Adrenal gland (tissue), 9 donors: ENCODE measurements at regions not wholly inside any gene's neighbourhood (a gene's known extent, or its start where the extent isn't known, plus 50 kb on each side); places are given as distances from the start of the nearest gene placed in this dataset.

Experiments used
- DNase-seq, 7 donors: peaks; one replicate each; pipeline ENCODE4 v3.0.0-alpha.2; 2019 to 2020
- H3K27ac ChIP-seq, 5 donors: fragments of 200-600 bp; sonication (generic) in 4 of 5; 1 replicate in 3 of 5; 2 replicates in 2 of 5; pipeline versions ENCODE4 v1.5.1 to v1.8.0; 2016 to 2020; ENCODE audit warnings: mild to moderate bottlenecking in 1 of 5
- H3K27me3 ChIP-seq: fragments of 200-600 bp; 2 replicates; pipeline ENCODE4 v1.8.0; 2021
- H3K36me3 ChIP-seq, 2 donors: fragments of 200-600 bp; replicated peaks in 1 of 2; 1 replicate in 1 of 2; 2 replicates in 1 of 2; pipeline versions ENCODE4 v1.5.1 to v1.8.0; 2018 to 2022
- H3K4me1 ChIP-seq, 2 donors: fragments of 200-600 bp; replicated peaks in 1 of 2; 1 replicate in 1 of 2; 2 replicates in 1 of 2; pipeline versions ENCODE4 v1.5.1 to v1.8.0; 2018 to 2021
- H3K4me3 ChIP-seq, 4 donors: fragments of 200-600 bp; sonication (generic) in 3 of 4; one replicate each; pipeline ENCODE4 v1.5.1; 2016 to 2018
- H3K9me3 ChIP-seq, 3 donors: fragments of 200-600 bp; sonication (generic) in 1 of 3; replicated peaks in 1 of 3; 1 replicate in 2 of 3; 2 replicates in 1 of 3; pipeline versions ENCODE4 v1.5.1 to v1.8.0; 2016 to 2021
- CTCF ChIP-seq, 6 experiments: fragments of 450-650 bp in 4 of 6; fragments of 200-600 bp in 2 of 6; sonication (generic) in 1 of 6; IDR thresholded peaks; 1 replicate in 5 of 6; 2 replicates in 1 of 6; pipeline versions ENCODE4 v1.5.1 to v1.8.0; 2016 to 2021; ENCODE audit warnings: antibody characterized with exemption in 6 of 6, mild to moderate bottlenecking in 2 of 6, moderate library complexity in 1 of 6
- POLR2A ChIP-seq, 2 donors: fragments of 450-650 bp; IDR thresholded peaks; one replicate each; pipeline ENCODE4 v1.6.1; 2017; ENCODE audit warnings: antibody characterized with exemption in 2 of 2, mild to moderate bottlenecking in 2 of 2, moderate library complexity in 1 of 2
- WGBS, 4 donors: extraction: QIAGEN DNeasy Blood & Tissue Kit in 2 of 4; methylation state at CpG; one replicate each; pipeline versions ENCODE4 v1.1.5 to v1.1.7; 2013 to 2017; 5-methylcytosine and 5-hydroxymethylcytosine counted together
- intact Hi-C, 2 donors: fragments of 100-400 bp; cut with DNase I; formaldehyde crosslinking; loops; one replicate each; pipeline versions ENCODE4 v1.14.1 to v1.15.0; 2022 to 2023
- donor health status: healthy with polysubstance abuse.
- donor health status: Bipolar disorder and iron deficiency.
- donor health status: DM: yes; HTN: yes; CAD: no.
- donor health status: DM: no; HTN: no; CAD: no.
- donor health status: DM: no; HTN: no; CAD: no.

GRCh38 chr6:81071121-81071520 is 681.4 kb downstream of the TENT5A start:
- Histone ChIP-seq H3K36me3 (no peaks in the 10 kb centered on the region), H3K9me3 (no peaks in the 10 kb centered on the region), H3K27me3 (no peaks in the 10 kb centered on the region), H3K27ac (no peak overlapping the region), H3K4me3 (no peak overlapping the region), H3K4me1 (no peaks in the 10 kb centered on the region)
- 57 to 72% (median 65%) methylated on average over 1 of the region's 1 CpG for WGBS, 4 donors
- intact Hi-C loops: no loop called here
- no peak for TF ChIP-seq POLR2A (IDR thresholded peaks at IDR 0.05)
- TF ChIP-seq CTCF (IDR thresholded peaks at IDR 0.05): no peak
- no peak for DNase-seq

GRCh38 chr6:81067057-81067456 is 685.4 kb downstream of the TENT5A start:
- 59 to 76% (median 64%) methylated on average over 2 of the region's 2 CpGs for WGBS, 4 donors
- TF ChIP-seq POLR2A (IDR thresholded peaks at IDR 0.05) (no peak), CTCF (IDR thresholded peaks at IDR 0.05) (no peak)

GRCh38 chr6:81063891-81064290 is 688.6 kb downstream of the TENT5A start:
- Histone ChIP-seq H3K36me3 (no peaks in the 10 kb centered on the region), H3K27ac (no peak overlapping the region), H3K4me3 (no peak overlapping the region), H3K9me3 (no peaks in the 10 kb centered on the region), H3K4me1 (no peaks in the 10 kb centered on the region), H3K27me3 (no peaks in the 10 kb centered on the region)
- DNase-seq: no peak
- TF ChIP-seq POLR2A (IDR thresholded peaks at IDR 0.05): no peak
- no peak for TF ChIP-seq CTCF (IDR thresholded peaks at IDR 0.05)
- WGBS, 4 donors: 65 to 75% (median 69%) methylated on average over 4 of the region's 4 CpGs
- intact Hi-C loops: no loop called here

More at GRCh38 chr6:81067057-81067456, 685.4 kb downstream of the TENT5A start:
- Histone ChIP-seq H3K9me3 (no peaks in the 10 kb centered on the region), H3K4me3 (no peak overlapping the region), H3K27me3 (no peaks in the 10 kb centered on the region), H3K36me3 (no peaks in the 10 kb centered on the region), H3K4me1 (no peaks in the 10 kb centered on the region), H3K27ac (no peak overlapping the region)
- DNase-seq: no peak
- intact Hi-C loops: no loop called here

GRCh38 chr6:81054036-81054435 is 698.4 kb downstream of the TENT5A start:
- H3K36me3 ChIP-seq: no peaks in the 10 kb centered on the region
- TF ChIP-seq POLR2A (IDR thresholded peaks at IDR 0.05) (no peak), CTCF (IDR thresholded peaks at IDR 0.05) (no peak)
- no peak overlapping the region for H3K4me3 ChIP-seq
- intact Hi-C loops: no loop called here
- no peaks in the 10 kb centered on the region for H3K27me3 ChIP-seq
- DNase-seq: no peak
- no peak overlapping the region for H3K27ac ChIP-seq
- no peaks in the 10 kb centered on the region for H3K4me1 ChIP-seq
- H3K9me3 ChIP-seq: no peaks in the 10 kb centered on the region
- WGBS, 4 donors: 65 to 74% (median 68%) methylated on average over 2 of the region's 2 CpGs
